VCaP (cell line): ENCODE measurements at regions not wholly inside any gene's neighbourhood (a gene's known extent, or its start where the extent isn't known, plus 50 kb on each side); places are given as distances from the start of the nearest gene placed in this dataset.
A peak's percentile ranks its signal among the peaks of the same experiment; 100 is the strongest.

ENCODE experiments used
- H3K27ac ChIP-seq: fragments of 450-650 bp; 2 replicates; pipeline ENCODE4 v1.5.1; 2017
- CTCF ChIP-seq: fragments of 450-650 bp; conservative IDR thresholded peaks from 2 replicates; pipeline ENCODE4 v1.5.1; 2017; ENCODE audit warnings: mild to moderate bottlenecking, moderate library complexity

GRCh38 chr2:71807581-71808451, 339.8 kb downstream of the CYP26B1 start:
- H3K27ac ChIP-seq = no peak overlapping the region

GRCh38 chr2:71806432-71806831, 341.2 kb downstream of the CYP26B1 start:
- TF ChIP-seq CTCF = no peak
- no peak overlapping the region for H3K27ac ChIP-seq

More at GRCh38 chr2:71807581-71808451, 339.8 kb downstream of the CYP26B1 start:
- TF ChIP-seq CTCF = no peak

GRCh38 chr2:71804281-71804751, 343.3 kb downstream of the CYP26B1 start:
- H3K27ac ChIP-seq = no peak overlapping the region
- TF ChIP-seq CTCF = no peak

GRCh38 chr2:71803398-71803797, 344.3 kb downstream of the CYP26B1 start:
- no peak for TF ChIP-seq CTCF

GRCh38 chr2:71802556-71802955, 345.1 kb downstream of the CYP26B1 start:
- TF ChIP-seq CTCF = no peak
- H3K27ac ChIP-seq = no peak overlapping the region

More at GRCh38 chr2:71803398-71803797, 344.3 kb downstream of the CYP26B1 start:
- H3K27ac ChIP-seq = no peak overlapping the region

- peak; percentile 30; the same call in 1 of the 2 replicates for TF ChIP-seq CTCF
- no peak overlapping the region for H3K27ac ChIP-seq
Observed at GRCh38 chr2:71801969-71802368, 345.7 kb downstream of the CYP26B1 start.

- H3K27ac ChIP-seq = no peak overlapping the region
Observed at GRCh38 chr2:71801556-71801955, 346.1 kb downstream of the CYP26B1 start.

More at GRCh38 chr2:71801556-71801955, 346.1 kb downstream of the CYP26B1 start:
- no peak for TF ChIP-seq CTCF
